Fibroblast of lung (primary cell): ENCODE measurements at regions not wholly inside any gene's neighbourhood (a gene's known extent, or its start where the extent isn't known, plus 50 kb on each side); places are given as distances from the start of the nearest gene placed in this dataset.

Source experiments
- DNase-seq, 2 donors: peaks; one replicate each; pipeline versions ENCODE4 v3.0.0 to v3.0.0-alpha.2; 2010; ENCODE audit warnings: low read depth in 2 of 2
- H2AFZ ChIP-seq: 2 replicates; pipeline ENCODE4 v1.5.1; 2012; ENCODE audit warnings: low read length, control low read depth, inconsistent platforms
- H3K27ac ChIP-seq: 2 replicates; pipeline ENCODE4 v1.5.1; 2011; ENCODE audit warnings: low read length, control low read depth; ENCODE audit not compliant: insufficient read depth
- H3K27me3 ChIP-seq: 2 replicates; pipeline ENCODE4 v1.5.1; 2011; ENCODE audit warnings: mild to moderate bottlenecking, low read length; ENCODE audit not compliant: control insufficient read depth, insufficient read depth
- H3K36me3 ChIP-seq: 2 replicates; pipeline ENCODE4 v1.5.1; 2011; ENCODE audit warnings: low read length; ENCODE audit not compliant: control insufficient read depth, insufficient read depth
- H3K4me1 ChIP-seq: 2 replicates; pipeline ENCODE4 v1.5.1; 2011; ENCODE audit warnings: low read length; ENCODE audit not compliant: control insufficient read depth, insufficient read depth; ENCODE audit errors: extremely low read depth
- H3K4me2 ChIP-seq: 2 replicates; pipeline ENCODE4 v1.5.1; 2011; ENCODE audit warnings: low read length, control low read depth; ENCODE audit not compliant: insufficient read depth; ENCODE audit errors: extremely low read depth
- H3K4me3 ChIP-seq, 4 experiments: fragments of 200-600 bp in 1 of 4; sonication (generic) in 1 of 4; replicated peaks in 1 of 4; 2 replicates each; pipeline ENCODE4 v1.5.1; 2011 to 2016; ENCODE audit warnings: low read length in 4 of 4, low read depth in 3 of 4, mild to moderate bottlenecking in 3 of 4, control low read depth in 2 of 4, inconsistent platforms in 1 of 4, mixed read lengths in 1 of 4; ENCODE audit not compliant: insufficient read depth in 1 of 4; ENCODE audit errors: control extremely low read depth in 1 of 4
- H3K79me2 ChIP-seq: 2 replicates; pipeline ENCODE4 v1.5.1; 2012; ENCODE audit warnings: mild to moderate bottlenecking, low read length, inconsistent platforms; ENCODE audit not compliant: control insufficient read depth, insufficient read depth
- H3K9ac ChIP-seq: 2 replicates; pipeline ENCODE4 v1.5.1; 2011; ENCODE audit warnings: mild to moderate bottlenecking, low read length, control low read depth; ENCODE audit not compliant: insufficient read depth
- H3K9me3 ChIP-seq: 2 replicates; pipeline ENCODE4 v1.5.1; 2012; ENCODE audit warnings: low read depth, low read length; ENCODE audit not compliant: control insufficient read depth, insufficient read depth
- H4K20me1 ChIP-seq: 2 replicates; pipeline ENCODE4 v1.5.1; 2011; ENCODE audit warnings: low read length; ENCODE audit not compliant: control insufficient read depth, insufficient read depth; ENCODE audit errors: extremely low read depth
- EZH2 ChIP-seq: IDR thresholded peaks from 2 replicates; pipeline ENCODE4 v1.5.1; 2012; ENCODE audit warnings: low read length, control low read depth, mild to moderate bottlenecking; ENCODE audit errors: missing control alignments
- TF ChIP-seq, protein P1 (sequence below), 2 donors: IDR thresholded peaks in 1 of 2; conservative IDR thresholded peaks in 1 of 2; 1 replicate in 1 of 2; 2 replicates in 1 of 2; pipeline ENCODE4 v1.5.1; 2011 to 2012; ENCODE audit warnings: low read length in 2 of 2, control low read depth in 1 of 2, inconsistent platforms in 1 of 2, low read depth in 1 of 2, mild to moderate bottlenecking in 1 of 2

DNA sequence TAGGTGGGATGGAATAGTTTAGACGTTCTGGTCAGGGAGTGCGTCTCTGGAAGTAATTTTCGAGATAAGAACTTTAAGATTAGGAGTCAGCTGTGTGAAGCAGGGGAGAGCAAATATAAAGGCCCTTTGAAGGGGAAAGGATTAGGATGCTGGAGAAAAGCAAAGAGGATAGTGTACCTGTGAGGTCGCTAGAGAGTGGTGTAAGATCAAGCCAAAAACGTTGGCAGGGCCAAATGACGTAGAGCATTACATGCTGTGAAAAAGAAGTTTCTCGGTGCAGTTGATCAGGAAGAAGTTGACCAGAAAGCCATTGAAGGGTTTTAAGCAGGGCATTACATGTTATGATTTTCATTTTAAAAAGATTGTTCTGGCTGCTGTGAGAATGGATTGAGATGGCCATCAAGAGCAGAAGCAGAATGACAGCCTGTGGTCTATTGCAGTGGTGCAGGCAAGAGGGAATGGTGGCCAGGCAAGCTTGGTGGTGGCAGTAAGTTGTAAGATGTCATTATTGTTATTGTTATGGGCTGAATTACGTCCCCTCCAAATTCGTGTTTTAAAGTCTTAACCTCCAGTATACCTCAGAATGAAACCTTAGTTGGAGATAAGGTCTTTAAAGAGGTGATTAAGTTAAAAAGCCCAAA, 113.6 kb upstream of the KIF26B start:
- TF ChIP-seq, protein P1, sequence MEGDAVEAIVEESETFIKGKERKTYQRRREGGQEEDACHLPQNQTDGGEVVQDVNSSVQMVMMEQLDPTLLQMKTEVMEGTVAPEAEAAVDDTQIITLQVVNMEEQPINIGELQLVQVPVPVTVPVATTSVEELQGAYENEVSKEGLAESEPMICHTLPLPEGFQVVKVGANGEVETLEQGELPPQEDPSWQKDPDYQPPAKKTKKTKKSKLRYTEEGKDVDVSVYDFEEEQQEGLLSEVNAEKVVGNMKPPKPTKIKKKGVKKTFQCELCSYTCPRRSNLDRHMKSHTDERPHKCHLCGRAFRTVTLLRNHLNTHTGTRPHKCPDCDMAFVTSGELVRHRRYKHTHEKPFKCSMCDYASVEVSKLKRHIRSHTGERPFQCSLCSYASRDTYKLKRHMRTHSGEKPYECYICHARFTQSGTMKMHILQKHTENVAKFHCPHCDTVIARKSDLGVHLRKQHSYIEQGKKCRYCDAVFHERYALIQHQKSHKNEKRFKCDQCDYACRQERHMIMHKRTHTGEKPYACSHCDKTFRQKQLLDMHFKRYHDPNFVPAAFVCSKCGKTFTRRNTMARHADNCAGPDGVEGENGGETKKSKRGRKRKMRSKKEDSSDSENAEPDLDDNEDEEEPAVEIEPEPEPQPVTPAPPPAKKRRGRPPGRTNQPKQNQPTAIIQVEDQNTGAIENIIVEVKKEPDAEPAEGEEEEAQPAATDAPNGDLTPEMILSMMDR (conservative IDR thresholded peaks at IDR 0.05 in 1 of 2, IDR thresholded peaks at IDR 0.05 in 1 of 2; ENCODE audit: low read depth in 1 of 2, low read length in 2 of 2): no peak
- H2AFZ ChIP-seq: no peak overlapping the region
- H3K4me3 ChIP-seq: no peak overlapping the region
- H3K9me3 ChIP-seq: no peaks in the 10 kb centered on the region
- H4K20me1 ChIP-seq: no peaks in the 10 kb centered on the region
- no peak for DNase-seq
- H3K4me2 ChIP-seq: no peak overlapping the region
- H3K4me1 ChIP-seq: no peaks in the 10 kb centered on the region
- H3K79me2 ChIP-seq: no peaks in the 10 kb centered on the region
- H3K36me3 ChIP-seq: no peaks in the 10 kb centered on the region
- no peaks in the 10 kb centered on the region for H3K27me3 ChIP-seq
- H3K9ac ChIP-seq: no peak overlapping the region
- H3K27ac ChIP-seq: no peak overlapping the region

GRCh38 chr1:245039196-245039595, 115.6 kb upstream of the KIF26B start:
- Histone ChIP-seq H3K4me2 (no peak overlapping the region), H3K9me3 (no peaks in the 10 kb centered on the region), H3K4me1 (no peaks in the 10 kb centered on the region), H3K27ac (no peak overlapping the region), H3K36me3 (no peaks in the 10 kb centered on the region), H3K79me2 (no peaks in the 10 kb centered on the region), H4K20me1 (no peaks in the 10 kb centered on the region), H3K9ac (no peak overlapping the region), H3K4me3 (no peak overlapping the region), H3K27me3 (no peaks in the 10 kb centered on the region), H2AFZ (no peak overlapping the region)
- DNase-seq: no peak
- TF ChIP-seq EZH2: no peak
- TF ChIP-seq, protein P1 (conservative IDR thresholded peaks at IDR 0.05 in 1 of 2, IDR thresholded peaks at IDR 0.05 in 1 of 2; ENCODE audit: low read depth in 1 of 2, low read length in 2 of 2): no peak

- H3K36me3 ChIP-seq: no peaks in the 10 kb centered on the region
- no peaks in the 10 kb centered on the region for H4K20me1 ChIP-seq
- H3K27me3 ChIP-seq: no peaks in the 10 kb centered on the region
- H3K9me3 ChIP-seq: no peaks in the 10 kb centered on the region
- no peak overlapping the region for H2AFZ ChIP-seq
- no peak overlapping the region for H3K27ac ChIP-seq
- no peak overlapping the region for H3K4me3 ChIP-seq
- no peaks in the 10 kb centered on the region for H3K4me1 ChIP-seq
- DNase-seq: no peak
- no peak overlapping the region for H3K9ac ChIP-seq
- no peak overlapping the region for H3K4me2 ChIP-seq
- TF ChIP-seq, protein P1 (conservative IDR thresholded peaks at IDR 0.05 in 1 of 2, IDR thresholded peaks at IDR 0.05 in 1 of 2; ENCODE audit: low read depth in 1 of 2, low read length in 2 of 2): no peak
- TF ChIP-seq EZH2: no peak
- no peaks in the 10 kb centered on the region for H3K79me2 ChIP-seq
Measured at GRCh38 chr1:245036102-245036501, 118.7 kb upstream of the KIF26B start.
